ENCODE measurements at regions not wholly inside any gene's neighbourhood (a gene's known extent, or its start where the extent isn't known, plus 50 kb on each side); places are given as distances from the start of the nearest gene placed in this dataset.

- no peak for DNase-seq (ENCODE audit: low spot score)
- ATAC-seq (ENCODE audit: insufficient number of reproducible peaks, low FRiP score, low read depth) = no peak
- H3K4me3 ChIP-seq = no peak overlapping the region
- TF ChIP-seq CTCF (IDR thresholded peaks at IDR 0.05) = no peak
- H3K27ac ChIP-seq = no peak overlapping the region
- H3K36me3 ChIP-seq = no peaks in the 10 kb centered on the region
- H3K9me3 ChIP-seq = no peaks in the 10 kb centered on the region
- H3K27me3 ChIP-seq (replicated peaks; ENCODE audit: insufficient read depth) = no peaks in the 10 kb centered on the region
- no peaks in the 10 kb centered on the region for H3K4me1 ChIP-seq (ENCODE audit: control insufficient read depth in 1 of 2, low read depth in 2 of 2)
Observed at GRCh38 chr11:33984682-33985389, 66.7 kb upstream of the CAPRIN1 start.

DNA sequence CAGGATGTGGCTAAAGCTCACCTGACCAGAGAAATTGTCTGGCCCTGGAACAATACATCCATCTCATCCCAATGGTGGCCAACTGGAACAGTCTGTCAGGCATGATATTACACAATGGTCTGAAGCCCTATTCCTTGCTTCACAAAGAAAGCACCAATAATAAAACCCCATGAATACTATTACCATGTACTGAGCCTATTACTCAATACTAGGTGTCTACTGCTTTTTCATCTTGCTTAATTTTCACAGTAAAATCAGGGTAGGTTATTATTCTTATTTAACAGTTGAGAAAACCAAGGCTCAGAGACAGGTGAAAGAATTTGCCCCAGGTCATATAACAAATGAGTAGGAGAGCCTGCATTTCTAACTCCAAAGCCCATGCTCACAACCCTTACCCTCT is 68.9 kb upstream of the CAPRIN1 start:
- no peaks in the 10 kb centered on the region for H3K27me3 ChIP-seq (replicated peaks; ENCODE audit: insufficient read depth)
- no peak for TF ChIP-seq CTCF (IDR thresholded peaks at IDR 0.05)
- H3K9me3 ChIP-seq = no peaks in the 10 kb centered on the region
- DNase-seq (ENCODE audit: low spot score) (no peak), ATAC-seq (ENCODE audit: insufficient number of reproducible peaks, low FRiP score, low read depth) (no peak)
- H3K4me1 ChIP-seq (ENCODE audit: control insufficient read depth in 1 of 2, low read depth in 2 of 2) = no peaks in the 10 kb centered on the region
- no peak overlapping the region for H3K27ac ChIP-seq
- no peak overlapping the region for H3K4me3 ChIP-seq
- H3K36me3 ChIP-seq = no peaks in the 10 kb centered on the region

DNA sequence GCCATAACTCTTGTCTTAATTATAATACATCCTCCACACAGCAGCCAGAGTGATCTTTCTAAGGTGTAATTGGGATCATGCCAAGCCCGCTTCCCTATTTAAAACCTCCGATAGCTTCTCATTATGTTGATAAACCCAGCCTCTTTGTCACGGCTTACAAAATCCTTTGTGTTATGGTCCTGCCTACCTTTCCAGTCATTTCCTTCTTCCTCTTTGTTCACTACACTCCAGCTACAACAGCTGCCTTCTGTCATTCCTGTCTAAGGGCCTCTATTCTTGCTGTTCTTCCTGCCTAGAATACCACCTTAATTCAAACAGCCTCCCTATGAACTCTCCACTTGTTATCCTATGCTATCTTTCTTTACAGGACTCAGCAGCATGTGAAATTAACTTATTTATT is 70.6 kb upstream of the CAPRIN1 start:
- Histone ChIP-seq H3K4me1 (ENCODE audit: control insufficient read depth in 1 of 2, low read depth in 2 of 2) (no peaks in the 10 kb centered on the region), H3K27me3 (replicated peaks; ENCODE audit: insufficient read depth) (no peaks in the 10 kb centered on the region), H3K27ac (no peak overlapping the region), H3K9me3 (no peaks in the 10 kb centered on the region), H3K4me3 (no peak overlapping the region), H3K36me3 (no peaks in the 10 kb centered on the region)
- ATAC-seq (ENCODE audit: insufficient number of reproducible peaks, low FRiP score, low read depth) (no peak), DNase-seq (ENCODE audit: low spot score) (no peak)
- TF ChIP-seq CTCF (IDR thresholded peaks at IDR 0.05) = no peak

GRCh38 chr11:33978376-33978775 is 73.2 kb upstream of the CAPRIN1 start:
- ATAC-seq (ENCODE audit: insufficient number of reproducible peaks, low FRiP score, low read depth) (no peak), DNase-seq (ENCODE audit: low spot score) (no peak)
- H3K36me3 ChIP-seq = no peaks in the 10 kb centered on the region
- no peaks in the 10 kb centered on the region for H3K27me3 ChIP-seq (replicated peaks; ENCODE audit: insufficient read depth)
- H3K9me3 ChIP-seq = no peaks in the 10 kb centered on the region
- H3K4me1 ChIP-seq (ENCODE audit: control insufficient read depth in 1 of 2, low read depth in 2 of 2) = no peaks in the 10 kb centered on the region
- H3K27ac ChIP-seq = no peak overlapping the region
- no peak overlapping the region for H3K4me3 ChIP-seq
- TF ChIP-seq CTCF (IDR thresholded peaks at IDR 0.05) = no peak

DNA sequence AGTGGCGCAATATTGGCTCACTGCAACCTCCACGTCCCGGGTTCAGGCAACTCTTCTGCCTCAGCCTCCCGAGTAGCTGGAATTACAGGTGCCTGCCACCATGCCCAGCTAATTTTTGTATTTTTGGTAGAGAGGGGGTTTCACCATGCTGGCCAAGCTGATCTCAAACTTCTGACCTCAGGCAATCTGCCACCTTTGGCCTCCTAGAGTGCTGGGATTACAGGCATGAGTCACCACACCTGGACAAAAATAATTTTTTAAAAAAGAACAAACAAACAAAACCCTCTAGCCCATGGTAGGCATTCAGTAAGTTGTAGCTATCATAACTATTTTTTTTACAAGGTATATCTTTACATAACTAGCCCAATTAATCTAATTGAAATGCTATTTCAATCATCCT is 73.9 kb upstream of the CAPRIN1 start:
- DNase-seq (ENCODE audit: low spot score) (no peak), ATAC-seq (ENCODE audit: insufficient number of reproducible peaks, low FRiP score, low read depth) (no peak)
- no peak for TF ChIP-seq CTCF (IDR thresholded peaks at IDR 0.05)

More for the DNA sequence above, 73.9 kb upstream of the CAPRIN1 start:
- Histone ChIP-seq H3K9me3 (no peaks in the 10 kb centered on the region), H3K27ac (no peak overlapping the region), H3K36me3 (no peaks in the 10 kb centered on the region), H3K4me3 (no peak overlapping the region), H3K4me1 (ENCODE audit: control insufficient read depth in 1 of 2, low read depth in 2 of 2) (no peaks in the 10 kb centered on the region), H3K27me3 (replicated peaks; ENCODE audit: insufficient read depth) (no peaks in the 10 kb centered on the region)

Data from thoracic aorta (tissue), 2 donors.